Neutrophil (primary cell): ENCODE measurements at regions not wholly inside any gene's neighbourhood (a gene's known extent, or its start where the extent isn't known, plus 50 kb on each side); places are given as distances from the start of the nearest gene placed in this dataset.

Experiments used
- H3K27ac ChIP-seq: fragments of 200-600 bp; sonication (generic); 2 replicates; pipeline ENCODE4 v1.5.1; 2016; ENCODE audit warnings: mild to moderate bottlenecking, moderate library complexity
- H3K27me3 ChIP-seq: fragments of 200-600 bp; sonication (generic); 2 replicates; pipeline ENCODE4 v1.6.0; 2016; ENCODE audit warnings: mild to moderate bottlenecking
- H3K36me3 ChIP-seq: fragments of 200-600 bp; sonication (generic); 2 replicates; pipeline ENCODE4 v1.5.1; 2017
- H3K4me1 ChIP-seq, 2 experiments: fragments of 200-600 bp in 1 of 2; sonication (generic) in 1 of 2; 1 replicate in 1 of 2; 2 replicates in 1 of 2; pipeline versions ENCODE4 v1.5.1 to v1.6.1; 2013 to 2016; ENCODE audit warnings: low read depth in 1 of 2, low read length in 1 of 2, mild to moderate bottlenecking in 1 of 2, moderate library complexity in 1 of 2; ENCODE audit not compliant: control insufficient read depth in 1 of 2, insufficient read depth in 1 of 2
- H3K4me3 ChIP-seq, 2 experiments: fragments of 200-600 bp in 1 of 2; sonication (generic) in 1 of 2; 1 replicate in 1 of 2; 2 replicates in 1 of 2; pipeline ENCODE4 v1.5.1; 2013 to 2016; ENCODE audit warnings: low read depth in 1 of 2, low read length in 1 of 2, mild to moderate bottlenecking in 1 of 2, moderate library complexity in 1 of 2
- H3K9me3 ChIP-seq: fragments of 200-600 bp; sonication (generic); 2 replicates; pipeline ENCODE4 v1.5.1; 2016
- CTCF ChIP-seq: fragments of 200-600 bp; sonication (generic); IDR thresholded peaks from 2 replicates; pipeline ENCODE4 v1.5.1; 2016; ENCODE audit warnings: antibody characterized with exemption

GRCh38 chr4:19104176-19104575, 1082.6 kb upstream of the LCORL start:
- H3K27ac ChIP-seq, result no peak overlapping the region
- H3K4me3 ChIP-seq, result no peak overlapping the region
- no peak for TF ChIP-seq CTCF
- no peaks in the 10 kb centered on the region for H3K4me1 ChIP-seq
- H3K9me3 ChIP-seq, result no peaks in the 10 kb centered on the region
- H3K36me3 ChIP-seq, result no peaks in the 10 kb centered on the region
- no peaks in the 10 kb centered on the region for H3K27me3 ChIP-seq

- Histone ChIP-seq H3K9me3 (no peaks in the 10 kb centered on the region), H3K36me3 (no peaks in the 10 kb centered on the region), H3K4me3 (no peak overlapping the region), H3K27me3 (no peaks in the 10 kb centered on the region), H3K27ac (no peak overlapping the region), H3K4me1 (no peaks in the 10 kb centered on the region)
- TF ChIP-seq CTCF, result no peak
Observed at GRCh38 chr4:19095491-19096046, 1074.0 kb upstream of the LCORL start.

GRCh38 chr4:19093951-19094350, 1072.4 kb upstream of the LCORL start:
- Histone ChIP-seq H3K27me3 (no peaks in the 10 kb centered on the region), H3K4me1 (no peaks in the 10 kb centered on the region), H3K36me3 (no peaks in the 10 kb centered on the region), H3K4me3 (no peak overlapping the region), H3K9me3 (no peaks in the 10 kb centered on the region), H3K27ac (no peak overlapping the region)
- no peak for TF ChIP-seq CTCF

- no peak for TF ChIP-seq CTCF
- no peak overlapping the region for H3K4me3 ChIP-seq
- H3K27ac ChIP-seq, result no peak overlapping the region
- no peaks in the 10 kb centered on the region for H3K4me1 ChIP-seq
- H3K27me3 ChIP-seq, result no peaks in the 10 kb centered on the region
- no peaks in the 10 kb centered on the region for H3K9me3 ChIP-seq
- H3K36me3 ChIP-seq, result no peaks in the 10 kb centered on the region
Observed at GRCh38 chr4:19092797-19093196, 1071.2 kb upstream of the LCORL start.

GRCh38 chr4:19074036-19074435, 1052.5 kb upstream of the LCORL start:
- Histone ChIP-seq H3K27ac (no peak overlapping the region), H3K4me3 (no peak overlapping the region), H3K9me3 (no peaks in the 10 kb centered on the region)

More at GRCh38 chr4:19074036-19074435, 1052.5 kb upstream of the LCORL start:
- no peaks in the 10 kb centered on the region for H3K36me3 ChIP-seq
- H3K4me1 ChIP-seq, result no peaks in the 10 kb centered on the region
- no peak for TF ChIP-seq CTCF
- no peaks in the 10 kb centered on the region for H3K27me3 ChIP-seq
